HepG2 (cell line): ENCODE measurements at regions not wholly inside any gene's neighbourhood (a gene's known extent, or its start where the extent isn't known, plus 50 kb on each side); places are given as distances from the start of the nearest gene placed in this dataset.

Source experiments
- ATAC-seq: fragments of 200-7000 bp; cut with Tn5 transposase; 3 replicates; pipeline ENCODE4 v1.9.1; 2020; ENCODE audit warnings: mild to moderate bottlenecking, moderate library complexity
- BruUV-seq: library from RNA; stranded (reverse); fragments of 400-500 nt; replicated peaks from 2 replicates; lab custom pipeline; 2021; lab: Mats Ljungman, UMichigan
- CTCF ChIA-PET: fragments of 300-600 bp; formaldehyde crosslinking; extraction: SDS; loops from one replicate; lab custom pipeline; 2021; ENCODE audit warnings: low total read pairs, inconsistent platforms, low intra/inter-chr PET ratio; lab: Yijun Ruan, JAX
- POLR2A ChIA-PET: fragments of 350-600 bp; sonication (Branson Sonifier 250); formaldehyde crosslinking; loops from one replicate; lab custom pipeline; 2020; ENCODE audit warnings: antibody characterized with exemption, inconsistent platforms; lab: Yijun Ruan, JAX
- DNase-seq: peaks from one replicate; pipeline ENCODE4 v3.0.0-alpha.2; 2015; ENCODE audit warnings: low spot score
- FAIRE-seq: peaks from 3 replicates; lab custom pipeline; 2011; peaks lifted over from hg19 to GRCh38; lab: Jason Lieb, UNC
- H2AFZ ChIP-seq: one replicate; pipeline ENCODE4 v1.6.1; 2011; ENCODE audit warnings: low read length, inconsistent platforms
- H3K27ac ChIP-seq: fragments of 300-600 bp; 3 replicates; pipeline ENCODE4 v1.8.0; 2011; ENCODE audit warnings: mixed run types, mild to moderate bottlenecking, mixed read lengths, low read length, inconsistent platforms; ENCODE audit not compliant: insufficient read depth; ENCODE audit errors: extremely low read length
- H3K27me3 ChIP-seq, 2 experiments: fragments of 200-600 bp in 1 of 2; 2 replicates in 1 of 2; 3 replicates in 1 of 2; pipeline versions ENCODE4 v1.6.0 to v1.8.0; 2011; ENCODE audit warnings: low read length in 2 of 2, mild to moderate bottlenecking in 2 of 2, moderate library complexity in 2 of 2, inconsistent platforms in 1 of 2; ENCODE audit not compliant: insufficient read depth in 2 of 2, control insufficient read depth in 1 of 2
- H3K36me3 ChIP-seq, 2 experiments: fragments of 200-600 bp in 1 of 2; replicated peaks in 1 of 2; 2 replicates in 1 of 2; 3 replicates in 1 of 2; pipeline versions ENCODE4 v1.5.1 to v1.8.0; 2011; ENCODE audit warnings: low read length in 2 of 2, inconsistent platforms in 1 of 2; ENCODE audit not compliant: insufficient read depth in 2 of 2, control insufficient read depth in 1 of 2
- H3K4me1 ChIP-seq: 2 replicates; pipeline ENCODE4 v1.5.1; 2012; ENCODE audit warnings: low read length, inconsistent platforms; ENCODE audit not compliant: insufficient read depth
- H3K4me2 ChIP-seq: 2 replicates; pipeline ENCODE4 v1.6.0; 2011; ENCODE audit warnings: low read depth, low read length, inconsistent platforms
- H3K4me3 ChIP-seq, 3 experiments: fragments of 200-600 bp in 1 of 3; sonication (generic), shearing (Covaris generic) in 1 of 3; replicated peaks in 1 of 3; 2 replicates each; pipeline ENCODE4 v1.5.1; 2011 to 2016; ENCODE audit warnings: low read length in 3 of 3, inconsistent platforms in 2 of 3, low read depth in 2 of 3, mild to moderate bottlenecking in 2 of 3, control low read depth in 1 of 3, mixed read lengths in 1 of 3; ENCODE audit not compliant: insufficient read depth in 1 of 3
- H3K79me2 ChIP-seq: one replicate; pipeline ENCODE4 v1.6.1; 2011; ENCODE audit warnings: low read length, inconsistent platforms; ENCODE audit not compliant: insufficient read depth
- H3K9ac ChIP-seq: 2 replicates; pipeline ENCODE4 v1.6.0; 2011; ENCODE audit warnings: mild to moderate bottlenecking, low read depth, low read length, inconsistent platforms; ENCODE audit not compliant: insufficient read depth
- H3K9me3 ChIP-seq: 2 replicates; pipeline ENCODE4 v1.5.1; 2012; ENCODE audit warnings: mild to moderate bottlenecking, low read length
- H4K20me1 ChIP-seq: 2 replicates; pipeline ENCODE4 v1.6.0; 2011; ENCODE audit warnings: inconsistent platforms, mild to moderate bottlenecking, low read length, moderate library complexity; ENCODE audit not compliant: insufficient read depth
- FLYWCH1 ChIP-seq: sonication (generic); formaldehyde crosslinking; IDR thresholded peaks from 2 replicates; pipeline ENCODE4 v1.8.1; 2023; ENCODE audit warnings: mild to moderate bottlenecking, missing genetic modification reagents
- MIER3 ChIP-seq: IDR thresholded peaks from 2 replicates; pipeline ENCODE4 v1.6.1; 2016; ENCODE audit warnings: missing compliant biosample characterization, borderline replicate concordance
- NCOA5 ChIP-seq: sonication (generic); formaldehyde crosslinking; IDR thresholded peaks from 2 replicates; pipeline ENCODE4 v1.4.0; 2020; ENCODE audit warnings: missing genetic modification reagents
- RCOR2 ChIP-seq: IDR thresholded peaks from 2 replicates; pipeline ENCODE4 v1.6.1; 2016; ENCODE audit warnings: missing biosample characterization, missing genetic modification reagents
- SOX6 ChIP-seq, 2 experiments: fragments of 450-650 bp in 1 of 2; sonication (generic) in 1 of 2; formaldehyde crosslinking in 1 of 2; IDR thresholded peaks; 2 replicates each; pipeline versions ENCODE4 v1.4.0 to v1.6.1; 2017 to 2020; ENCODE audit warnings: antibody characterized with exemption in 1 of 2, mild to moderate bottlenecking in 1 of 2, missing genetic modification reagents in 1 of 2
- ZFX ChIP-seq: sonication (generic); formaldehyde crosslinking; IDR thresholded peaks from 2 replicates; pipeline ENCODE4 v1.4.0; 2020; ENCODE audit warnings: mild to moderate bottlenecking, low read depth, missing genetic modification reagents, moderate library complexity
- ZNF333 ChIP-seq: sonication (generic); formaldehyde crosslinking; IDR thresholded peaks from 2 replicates; pipeline ENCODE4 v1.4.0; 2020; ENCODE audit warnings: mild to moderate bottlenecking, missing genetic modification reagents, borderline replicate concordance
- ZNF740 ChIP-seq: sonication (generic); formaldehyde crosslinking; IDR thresholded peaks from 2 replicates; pipeline ENCODE4 v1.4.0; 2020; ENCODE audit warnings: missing genetic modification reagents
- ZNF883 ChIP-seq: sonication (generic); formaldehyde crosslinking; IDR thresholded peaks from 2 replicates; pipeline ENCODE4 v1.5.1; 2020; ENCODE audit warnings: mild to moderate bottlenecking, missing genetic modification reagents; ENCODE audit errors: not compliant biosample characterization
- WGBS: methylation state at CpG from one replicate; pipeline ENCODE4 v1.1.6; 2017; ENCODE audit warnings: low lambda C conversion rate; 5-methylcytosine and 5-hydroxymethylcytosine counted together
- in situ Hi-C: cut with HindIII; loops from 2 replicates; pipeline ENCODE4 v1.10.0; 2017; ENCODE audit warnings: low pct_unique_long_range_greater_than_20kb; ENCODE audit not compliant: extremely low pct_ligation_motif_present
- intact Hi-C: fragments of 100-400 bp; cut with micrococcal nuclease; formaldehyde crosslinking; loops from one replicate; pipeline ENCODE4 v1.10.0; 2022; ENCODE audit not compliant: unreplicated experiment
- TF ChIP-seq, protein P1 (sequence below): sonication (generic); formaldehyde crosslinking; IDR thresholded peaks from 2 replicates; pipeline ENCODE4 v1.9.0; 2022; ENCODE audit warnings: low read depth, missing genetic modification reagents
- TF ChIP-seq, protein P2 (sequence below), 2 experiments: fragments of 450-650 bp in 1 of 2; sonication (generic) in 1 of 2; formaldehyde crosslinking in 1 of 2; IDR thresholded peaks; 2 replicates each; pipeline versions ENCODE4 v1.6.1 to v1.8.0; 2016 to 2022; ENCODE audit warnings: antibody characterized with exemption in 1 of 2, mild to moderate bottlenecking in 1 of 2, missing genetic modification reagents in 1 of 2

- TF ChIP-seq, protein P1, sequence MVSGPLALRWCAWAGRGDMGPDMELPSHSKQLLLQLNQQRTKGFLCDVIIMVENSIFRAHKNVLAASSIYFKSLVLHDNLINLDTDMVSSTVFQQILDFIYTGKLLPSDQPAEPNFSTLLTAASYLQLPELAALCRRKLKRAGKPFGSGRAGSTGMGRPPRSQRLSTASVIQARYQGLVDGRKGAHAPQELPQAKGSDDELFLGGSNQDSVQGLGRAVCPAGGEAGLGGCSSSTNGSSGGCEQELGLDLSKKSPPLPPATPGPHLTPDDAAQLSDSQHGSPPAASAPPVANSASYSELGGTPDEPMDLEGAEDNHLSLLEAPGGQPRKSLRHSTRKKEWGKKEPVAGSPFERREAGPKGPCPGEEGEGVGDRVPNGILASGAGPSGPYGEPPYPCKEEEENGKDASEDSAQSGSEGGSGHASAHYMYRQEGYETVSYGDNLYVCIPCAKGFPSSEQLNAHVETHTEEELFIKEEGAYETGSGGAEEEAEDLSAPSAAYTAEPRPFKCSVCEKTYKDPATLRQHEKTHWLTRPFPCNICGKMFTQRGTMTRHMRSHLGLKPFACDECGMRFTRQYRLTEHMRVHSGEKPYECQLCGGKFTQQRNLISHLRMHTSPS (CRISPR knock-in tag), result no peak
- no peak for TF ChIP-seq FLYWCH1 (CRISPR knock-in tag)
Observed at GRCh38 chr13:40254394-40254793, 412.0 kb downstream of the FOXO1 start (continued).

- H3K4me1 ChIP-seq, result no peaks in the 10 kb centered on the region
- DNase-seq (no peak), FAIRE-seq (no peak), ATAC-seq (no peak)
- H3K4me2 ChIP-seq, result no peak overlapping the region
- 26% methylated on average over 5 of the region's 5 CpGs for WGBS
- no peak overlapping the region for H3K4me3 ChIP-seq
- no peaks in the 10 kb centered on the region for H3K79me2 ChIP-seq
- no peaks in the 10 kb centered on the region for H3K36me3 ChIP-seq
- intact Hi-C loops, result no loop called here
- H2AFZ ChIP-seq, result no peak overlapping the region
- H3K9me3 ChIP-seq, result no peaks in the 10 kb centered on the region
- in situ Hi-C loops, result no loop called here
- H3K27ac ChIP-seq, result no peak overlapping the region
- no TSS peak for BruUV-seq
- ChIA-PET POLR2A (no interaction called here), CTCF (no interaction called here)
- no peak overlapping the region for H3K9ac ChIP-seq
- no peaks in the 10 kb centered on the region for H4K20me1 ChIP-seq
- peaks cover 0 to 4% of the 10 kb centered on the region in 2 experiments; a peak in 2 of 5 replicates for H3K27me3 ChIP-seq
- TF ChIP-seq SOX6 (IDR thresholded peaks at IDR 0.05) (no peak), SOX6 (CRISPR knock-in tag; IDR thresholded peaks at IDR 0.05) (no peak), ZNF333 (CRISPR knock-in tag) (no peak), ZNF740 (CRISPR knock-in tag) (no peak), ZFX (CRISPR knock-in tag) (no peak), MIER3 (CRISPR knock-in tag) (no peak), ZNF883 (no peak), RCOR2 (CRISPR knock-in tag) (no peak), NCOA5 (CRISPR knock-in tag) (no peak)
- TF ChIP-seq, protein P2, sequence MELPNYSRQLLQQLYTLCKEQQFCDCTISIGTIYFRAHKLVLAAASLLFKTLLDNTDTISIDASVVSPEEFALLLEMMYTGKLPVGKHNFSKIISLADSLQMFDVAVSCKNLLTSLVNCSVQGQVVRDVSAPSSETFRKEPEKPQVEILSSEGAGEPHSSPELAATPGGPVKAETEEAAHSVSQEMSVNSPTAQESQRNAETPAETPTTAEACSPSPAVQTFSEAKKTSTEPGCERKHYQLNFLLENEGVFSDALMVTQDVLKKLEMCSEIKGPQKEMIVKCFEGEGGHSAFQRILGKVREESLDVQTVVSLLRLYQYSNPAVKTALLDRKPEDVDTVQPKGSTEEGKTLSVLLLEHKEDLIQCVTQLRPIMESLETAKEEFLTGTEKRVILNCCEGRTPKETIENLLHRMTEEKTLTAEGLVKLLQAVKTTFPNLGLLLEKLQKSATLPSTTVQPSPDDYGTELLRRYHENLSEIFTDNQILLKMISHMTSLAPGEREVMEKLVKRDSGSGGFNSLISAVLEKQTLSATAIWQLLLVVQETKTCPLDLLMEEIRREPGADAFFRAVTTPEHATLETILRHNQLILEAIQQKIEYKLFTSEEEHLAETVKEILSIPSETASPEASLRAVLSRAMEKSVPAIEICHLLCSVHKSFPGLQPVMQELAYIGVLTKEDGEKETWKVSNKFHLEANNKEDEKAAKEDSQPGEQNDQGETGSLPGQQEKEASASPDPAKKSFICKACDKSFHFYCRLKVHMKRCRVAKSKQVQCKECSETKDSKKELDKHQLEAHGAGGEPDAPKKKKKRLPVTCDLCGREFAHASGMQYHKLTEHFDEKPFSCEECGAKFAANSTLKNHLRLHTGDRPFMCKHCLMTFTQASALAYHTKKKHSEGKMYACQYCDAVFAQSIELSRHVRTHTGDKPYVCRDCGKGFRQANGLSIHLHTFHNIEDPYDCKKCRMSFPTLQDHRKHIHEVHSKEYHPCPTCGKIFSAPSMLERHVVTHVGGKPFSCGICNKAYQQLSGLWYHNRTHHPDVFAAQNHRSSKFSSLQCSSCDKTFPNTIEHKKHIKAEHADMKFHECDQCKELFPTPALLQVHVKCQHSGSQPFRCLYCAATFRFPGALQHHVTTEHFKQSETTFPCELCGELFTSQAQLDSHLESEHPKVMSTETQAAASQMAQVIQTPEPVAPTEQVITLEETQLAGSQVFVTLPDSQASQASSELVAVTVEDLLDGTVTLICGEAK (IDR thresholded peaks at IDR 0.05), result no peak
- TF ChIP-seq, protein P2 (CRISPR knock-in tag; IDR thresholded peaks at IDR 0.05), result no peak
Observed at GRCh38 chr13:40255551-40255950, 410.9 kb downstream of the FOXO1 start.
